ENCODE measurements at regions not wholly inside any gene's neighbourhood (a gene's known extent, or its start where the extent isn't known, plus 50 kb on each side); places are given as distances from the start of the nearest gene placed in this dataset.

DNA sequence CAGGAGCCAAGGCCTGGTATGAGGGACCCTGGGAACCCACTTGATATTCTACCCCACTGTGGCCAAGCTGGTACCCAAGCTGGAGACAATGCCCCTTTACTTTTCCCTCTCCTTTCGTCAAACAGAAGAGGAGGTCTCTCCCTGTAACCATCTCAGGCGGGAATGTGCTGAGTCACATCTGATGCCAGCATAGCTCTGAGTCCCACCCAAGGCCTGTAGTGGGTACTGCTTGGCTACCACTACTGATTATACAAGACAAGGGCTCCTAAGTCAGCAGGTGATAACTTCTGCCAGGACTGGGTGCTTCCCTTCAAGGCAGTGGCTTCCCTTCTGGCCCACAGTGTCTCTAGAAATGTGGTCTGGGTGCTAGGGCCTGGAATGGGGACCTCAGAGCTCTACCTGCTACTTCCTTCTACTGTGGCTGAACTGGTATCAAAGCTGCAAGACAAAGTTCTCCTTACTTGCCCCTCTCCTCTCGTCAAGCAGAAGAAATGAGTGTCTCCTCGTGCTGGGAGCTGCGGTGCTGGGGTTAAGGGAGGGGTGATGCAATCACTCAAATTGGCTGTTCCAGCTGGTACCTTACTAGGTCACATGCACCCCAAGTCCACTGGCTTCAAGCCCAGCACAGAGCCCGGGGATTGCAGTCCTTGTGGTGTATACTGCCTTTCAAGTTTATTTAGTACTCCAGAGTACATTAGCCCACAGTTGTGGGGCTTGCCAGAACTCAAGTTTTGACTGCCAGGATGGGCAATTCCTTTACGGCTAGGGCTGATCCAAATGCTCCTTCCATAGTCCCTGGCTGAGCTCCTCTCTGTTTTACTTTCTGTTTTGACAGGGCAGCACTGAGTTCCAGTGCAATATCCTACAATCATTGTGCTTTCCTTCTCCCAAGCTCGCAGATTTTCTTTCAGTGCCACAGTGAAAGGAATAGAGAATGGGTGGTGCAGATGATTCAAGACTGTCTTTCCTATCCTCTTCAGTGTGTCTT is 419.7 kb upstream of the CNTN5 start:
- H2BK5ac ChIP-seq (ENCODE audit: low read depth, low read length, poor library complexity, severe bottlenecking): no peak overlapping the region
- no peak overlapping the region for H3K9ac ChIP-seq (ENCODE audit: low read depth, low read length)
- no peak overlapping the region for H2AK5ac ChIP-seq (ENCODE audit: low read depth, low read length)
- no peak overlapping the region for H2BK120ac ChIP-seq (ENCODE audit: low read depth, low read length)
- TF ChIP-seq FOS (IDR thresholded peaks at IDR 0.05; ENCODE audit: low read depth, low read length) (no peak), CEBPB (IDR thresholded peaks at IDR 0.05; ENCODE audit: low read depth, low read length) (0 out of 2 replicates have a peak, but pooled peaks have one; percentile 14)
- no peak overlapping the region for H2AFZ ChIP-seq (replicated peaks; ENCODE audit: low read length, poor library complexity)
- POLR2A ChIA-PET (ENCODE audit: unreplicated experiment): no interaction called here
- no peaks in the 10 kb centered on the region for H4K20me1 ChIP-seq (ENCODE audit: insufficient read depth, low read length)
- H3K4ac ChIP-seq (ENCODE audit: low read depth, low read length): no peak overlapping the region
- no peak overlapping the region for H3K23ac ChIP-seq (ENCODE audit: low read depth, low read length)
- H3K4me1 ChIP-seq (ENCODE audit: control insufficient read depth, insufficient read depth, low read length): no peaks in the 10 kb centered on the region
- no peak overlapping the region for H3K14ac ChIP-seq (replicated peaks; ENCODE audit: low read depth, low read length)
- CTCF ChIA-PET: no interaction called here
- BruUV-seq (replicated peaks): no TSS peak
- DNase-seq: no peak
- H3K9me1 ChIP-seq (ENCODE audit: insufficient read depth, low read length): no peaks in the 10 kb centered on the region
- no peak overlapping the region for H4K5ac ChIP-seq (ENCODE audit: low read depth, low read length)
- H3K79me1 ChIP-seq (ENCODE audit: low read depth in 1 of 2, low read length in 2 of 2): no peaks in the 10 kb centered on the region
- WGBS, 2 experiments (ENCODE audit: extremely low coverage in 2 of 2, insufficient read length in 1 of 2): 7% methylated on average over 2 of the region's 8 CpGs; no CpG with 5 or more reads in 1 of the 2 experiments
- H4K91ac ChIP-seq (ENCODE audit: insufficient read depth, low read depth, low read length): no peak overlapping the region
- H3K4me2 ChIP-seq (ENCODE audit: low read depth, low read length): no peak overlapping the region
- no peak overlapping the region for H3K56ac ChIP-seq (ENCODE audit: extremely low read depth, insufficient read depth, low read length)
- H3K9me3 ChIP-seq (ENCODE audit: control insufficient read depth, insufficient read depth, low read length): peaks cover 11% of the 10 kb centered on the region
- intact Hi-C loops (cut with micrococcal nuclease) (no loop called here), in situ Hi-C loops (cut with MboI; ENCODE audit: low sequenced_read_pairs) (no loop called here), dilution Hi-C loops (cut with HindIII; ENCODE audit: low sequenced_read_pairs, unreplicated experiment) (no loop called here)
- no peak overlapping the region for H3K18ac ChIP-seq (ENCODE audit: low read depth, low read length)
- H2BK20ac ChIP-seq (ENCODE audit: low read depth, low read length): no peak overlapping the region
- H3K27ac ChIP-seq (ENCODE audit: insufficient read depth, low read length): no peak overlapping the region
- H3K4me3 ChIP-seq (ENCODE audit: insufficient read depth, low read depth, low read length): no peak overlapping the region
- H3K36me3 ChIP-seq (ENCODE audit: control insufficient read depth, insufficient read depth, low read length): no peaks in the 10 kb centered on the region
- H3K27me3 ChIP-seq (ENCODE audit: control insufficient read depth, insufficient read depth, low read length): no peaks in the 10 kb centered on the region
- H2BK15ac ChIP-seq (ENCODE audit: low read depth, low read length): no peak overlapping the region
- H2AK9ac ChIP-seq (replicated peaks; ENCODE audit: low read depth, low read length, poor library complexity): no peak overlapping the region
- ATAC-seq (ENCODE audit: low read depth): no peak
- H4K8ac ChIP-seq (ENCODE audit: low read depth in 2 of 2, low read length in 2 of 2): no peak overlapping the region

Data from IMR-90 (cell line).